ENCODE measurements at regions not wholly inside any gene's neighbourhood (a gene's known extent, or its start where the extent isn't known, plus 50 kb on each side); places are given as distances from the start of the nearest gene placed in this dataset.

DNA sequence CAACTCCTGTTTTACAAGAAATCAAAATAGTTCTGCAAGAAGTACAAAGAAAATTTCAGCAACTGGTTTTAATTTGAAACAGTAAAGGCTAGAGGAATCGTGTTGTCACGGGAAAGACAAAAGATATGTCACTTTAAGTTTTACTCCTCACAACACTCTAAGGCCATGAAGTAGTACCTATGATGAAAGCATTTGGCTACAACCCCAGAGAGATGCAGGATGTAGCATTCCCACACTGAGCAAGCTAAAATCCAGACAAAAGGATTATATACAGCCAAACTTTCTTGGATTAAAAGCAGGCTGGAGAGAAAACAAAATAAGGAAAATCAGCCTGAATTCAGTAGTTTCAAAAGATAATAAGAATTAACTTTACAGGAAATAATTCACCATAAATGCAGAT is 245.5 kb upstream of the STEAP1 start:
- Histone ChIP-seq H3K27me3 (no peaks in the 10 kb centered on the region), H3K9me3 (no peaks in the 10 kb centered on the region), H3K4me1 (no peaks in the 10 kb centered on the region), H3K36me3 (no peaks in the 10 kb centered on the region), H3K4me3 (no peak overlapping the region), H3K27ac (no peak overlapping the region)
- TF ChIP-seq POLR2AphosphoS5 (IDR thresholded peaks at IDR 0.05) (no peak), POLR2A (IDR thresholded peaks at IDR 0.05) (no peak)
- TF ChIP-seq, protein P1, sequence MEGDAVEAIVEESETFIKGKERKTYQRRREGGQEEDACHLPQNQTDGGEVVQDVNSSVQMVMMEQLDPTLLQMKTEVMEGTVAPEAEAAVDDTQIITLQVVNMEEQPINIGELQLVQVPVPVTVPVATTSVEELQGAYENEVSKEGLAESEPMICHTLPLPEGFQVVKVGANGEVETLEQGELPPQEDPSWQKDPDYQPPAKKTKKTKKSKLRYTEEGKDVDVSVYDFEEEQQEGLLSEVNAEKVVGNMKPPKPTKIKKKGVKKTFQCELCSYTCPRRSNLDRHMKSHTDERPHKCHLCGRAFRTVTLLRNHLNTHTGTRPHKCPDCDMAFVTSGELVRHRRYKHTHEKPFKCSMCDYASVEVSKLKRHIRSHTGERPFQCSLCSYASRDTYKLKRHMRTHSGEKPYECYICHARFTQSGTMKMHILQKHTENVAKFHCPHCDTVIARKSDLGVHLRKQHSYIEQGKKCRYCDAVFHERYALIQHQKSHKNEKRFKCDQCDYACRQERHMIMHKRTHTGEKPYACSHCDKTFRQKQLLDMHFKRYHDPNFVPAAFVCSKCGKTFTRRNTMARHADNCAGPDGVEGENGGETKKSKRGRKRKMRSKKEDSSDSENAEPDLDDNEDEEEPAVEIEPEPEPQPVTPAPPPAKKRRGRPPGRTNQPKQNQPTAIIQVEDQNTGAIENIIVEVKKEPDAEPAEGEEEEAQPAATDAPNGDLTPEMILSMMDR (IDR thresholded peaks at IDR 0.05): no peak
- intact Hi-C loops (cut with DNase I; ENCODE audit: low total_unique reads): no loop called here
- no peak for DNase-seq (ENCODE audit: low spot score in 2 of 2)

DNA sequence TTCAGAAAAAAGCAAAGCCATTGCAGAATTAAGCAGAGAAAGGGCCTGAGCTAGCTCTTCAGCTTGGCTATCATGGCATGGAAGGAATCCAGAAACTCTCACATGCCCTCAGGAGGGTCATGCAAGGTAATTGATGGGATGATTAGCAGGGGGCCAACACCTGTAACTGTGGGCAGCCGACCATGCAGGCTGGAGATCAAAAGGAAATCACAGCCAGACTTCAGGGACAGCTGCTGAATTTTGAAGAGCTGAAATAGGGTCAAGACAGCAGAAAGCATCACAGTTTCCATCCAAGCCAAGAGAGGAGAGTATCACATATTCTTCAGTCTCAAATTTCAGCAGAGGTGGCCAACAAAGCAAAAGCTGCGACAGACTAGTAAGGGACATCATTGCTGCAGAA is 239.6 kb upstream of the STEAP1 start:
- intact Hi-C loops (cut with DNase I; ENCODE audit: low total_unique reads): no loop called here
- no peak for DNase-seq (ENCODE audit: low spot score in 2 of 2)
- TF ChIP-seq POLR2A (IDR thresholded peaks at IDR 0.05): no peak
- TF ChIP-seq, protein P1 (IDR thresholded peaks at IDR 0.05): no peak
- TF ChIP-seq POLR2AphosphoS5 (IDR thresholded peaks at IDR 0.05): no peak

DNA sequence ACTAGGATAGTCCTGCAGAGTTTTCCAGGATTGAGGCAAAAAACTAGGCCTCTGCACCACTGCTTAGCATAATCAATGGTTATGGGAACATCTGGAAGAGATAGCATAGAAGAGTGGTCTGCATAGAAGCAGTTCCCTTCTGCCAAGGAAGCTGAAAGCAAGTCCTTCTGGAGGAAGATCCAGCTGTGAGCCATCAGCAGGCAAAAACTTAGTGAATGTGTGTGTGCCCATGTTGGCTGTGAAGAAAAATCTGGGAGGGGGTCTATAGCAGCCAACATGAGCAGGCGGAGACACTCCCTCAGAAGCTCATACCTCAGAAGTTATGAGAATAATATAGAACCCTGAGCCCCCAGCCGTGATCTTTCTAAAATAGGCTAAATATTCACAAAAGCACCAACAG is 228.1 kb upstream of the STEAP1 start:
- TF ChIP-seq, protein P1 (IDR thresholded peaks at IDR 0.05): no peak
- no peak for TF ChIP-seq POLR2AphosphoS5 (IDR thresholded peaks at IDR 0.05)
- no peak for TF ChIP-seq POLR2A (IDR thresholded peaks at IDR 0.05)
- no peak overlapping the region for H3K4me3 ChIP-seq
- DNase-seq (ENCODE audit: low spot score in 2 of 2): no peak
- no peaks in the 10 kb centered on the region for H3K4me1 ChIP-seq
- H3K36me3 ChIP-seq: no peaks in the 10 kb centered on the region
- H3K9me3 ChIP-seq: no peaks in the 10 kb centered on the region
- H3K27me3 ChIP-seq: no peaks in the 10 kb centered on the region
- intact Hi-C loops (cut with DNase I; ENCODE audit: low total_unique reads): no loop called here
- H3K27ac ChIP-seq: no peak overlapping the region

More for the DNA sequence above, 239.6 kb upstream of the STEAP1 start:
- Histone ChIP-seq H3K4me3 (no peak overlapping the region), H3K4me1 (no peaks in the 10 kb centered on the region), H3K27me3 (no peaks in the 10 kb centered on the region), H3K9me3 (no peaks in the 10 kb centered on the region), H3K27ac (no peak overlapping the region), H3K36me3 (no peaks in the 10 kb centered on the region)

DNA sequence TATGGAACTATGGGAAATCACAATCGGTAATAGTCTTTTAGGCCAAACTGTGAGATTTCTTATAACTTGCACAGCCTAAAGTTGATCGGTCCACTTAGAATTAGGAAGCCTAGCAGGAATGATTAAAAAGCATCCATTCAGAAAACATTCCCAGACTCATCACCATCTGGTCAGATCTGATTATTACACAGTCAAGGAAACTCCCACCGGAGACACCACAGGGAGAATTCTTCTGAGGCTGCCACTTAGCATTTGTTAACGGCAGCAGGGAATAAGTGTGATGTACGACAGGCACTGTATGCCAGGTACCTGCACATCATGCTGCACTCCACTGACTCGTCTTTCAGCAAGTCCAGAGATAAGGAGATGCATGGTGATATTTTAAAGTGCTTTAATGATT is 227.6 kb upstream of the STEAP1 start:
- Histone ChIP-seq H3K36me3 (no peaks in the 10 kb centered on the region), H3K4me1 (no peaks in the 10 kb centered on the region), H3K4me3 (no peak overlapping the region), H3K27me3 (no peaks in the 10 kb centered on the region), H3K9me3 (no peaks in the 10 kb centered on the region), H3K27ac (no peak overlapping the region)
- no peak for DNase-seq (ENCODE audit: low spot score in 2 of 2)
- TF ChIP-seq, protein P1 (IDR thresholded peaks at IDR 0.05): no peak
- TF ChIP-seq POLR2AphosphoS5 (IDR thresholded peaks at IDR 0.05): no peak
- no peak for TF ChIP-seq POLR2A (IDR thresholded peaks at IDR 0.05)
- intact Hi-C loops (cut with DNase I; ENCODE audit: low total_unique reads): no loop called here

DNA sequence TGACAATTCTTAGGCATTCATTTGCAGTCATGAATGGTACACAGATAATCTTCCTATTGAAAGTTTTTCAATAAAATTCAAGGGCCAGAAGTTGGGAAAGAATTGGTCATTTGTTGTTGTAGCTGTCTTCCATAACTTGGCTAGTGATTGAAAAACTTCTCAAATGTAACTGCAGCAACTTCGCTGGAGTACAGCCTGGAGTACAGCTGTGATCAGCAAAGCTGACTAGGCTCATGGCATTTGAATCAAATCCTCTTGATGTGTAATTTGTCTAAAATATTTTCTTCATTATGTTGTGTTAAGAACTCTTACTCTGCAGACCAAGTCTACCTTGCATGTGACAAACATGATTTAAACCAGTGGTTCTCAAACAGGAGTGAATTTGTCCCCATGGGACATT is 226.5 kb upstream of the STEAP1 start:
- Histone ChIP-seq H3K4me3 (no peak overlapping the region), H3K9me3 (no peaks in the 10 kb centered on the region), H3K4me1 (no peaks in the 10 kb centered on the region), H3K36me3 (no peaks in the 10 kb centered on the region), H3K27me3 (no peaks in the 10 kb centered on the region), H3K27ac (no peak overlapping the region)
- TF ChIP-seq POLR2AphosphoS5 (IDR thresholded peaks at IDR 0.05) (no peak), POLR2A (IDR thresholded peaks at IDR 0.05) (no peak)
- TF ChIP-seq, protein P1 (IDR thresholded peaks at IDR 0.05): no peak
- intact Hi-C loops (cut with DNase I; ENCODE audit: low total_unique reads): no loop called here
- no peak for DNase-seq (ENCODE audit: low spot score in 2 of 2)

All from breast epithelium (tissue), 4 donors.